Islet precursor cell (in vitro differentiated cells): ENCODE measurements at regions not wholly inside any gene's neighbourhood (a gene's known extent, or its start where the extent isn't known, plus 50 kb on each side); places are given as distances from the start of the nearest gene placed in this dataset.

Experiments used
- DNase-seq: peaks from one replicate; pipeline ENCODE4 v3.0.0-alpha.2; 2018

- DNase-seq, result no peak
These were observed 160.0 kb downstream of the CBLN1 start for GRCh38 chr16:49121636-49122035.

- no peak for DNase-seq
These were observed 161.0 kb downstream of the CBLN1 start for GRCh38 chr16:49120631-49121030.

GRCh38 chr16:49116873-49117272 is 164.8 kb downstream of the CBLN1 start:
- DNase-seq, result peak; percentile 59

- no peak for DNase-seq
These were observed 165.7 kb downstream of the CBLN1 start for GRCh38 chr16:49115956-49116355.

- peak; percentile 60 for DNase-seq
These were observed 168.9 kb downstream of the CBLN1 start for GRCh38 chr16:49112754-49113153.

GRCh38 chr16:49111351-49111750 is 170.3 kb downstream of the CBLN1 start:
- DNase-seq, result no peak

GRCh38 chr16:49108611-49109010 is 173.0 kb downstream of the CBLN1 start:
- no peak for DNase-seq

GRCh38 chr16:49103298-49103697 is 178.3 kb downstream of the CBLN1 start:
- DNase-seq, result no peak

GRCh38 chr16:49101997-49102396 is 179.6 kb downstream of the CBLN1 start:
- DNase-seq, result no peak

- no peak for DNase-seq
These were observed 181.3 kb downstream of the CBLN1 start for GRCh38 chr16:49100366-49100765.

GRCh38 chr16:49097964-49098363 is 183.7 kb downstream of the CBLN1 start:
- DNase-seq, result no peak

GRCh38 chr16:49096176-49096945 is 185.3 kb downstream of the CBLN1 start:
- DNase-seq, result no peak

- no peak for DNase-seq
These were observed 186.1 kb downstream of the CBLN1 start for GRCh38 chr16:49095539-49095938.

GRCh38 chr16:49094471-49094870 is 187.2 kb downstream of the CBLN1 start:
- no peak for DNase-seq

- DNase-seq, result no peak
These were observed 187.7 kb downstream of the CBLN1 start for GRCh38 chr16:49093939-49094338.

- DNase-seq, result peak; percentile 70
These were observed 188.9 kb downstream of the CBLN1 start for GRCh38 chr16:49092704-49093103.

- no peak for DNase-seq
These were observed 192.1 kb downstream of the CBLN1 start for GRCh38 chr16:49089533-49089932.

GRCh38 chr16:49089039-49089438 is 192.6 kb downstream of the CBLN1 start:
- DNase-seq, result no peak

- no peak for DNase-seq
These were observed 196.0 kb downstream of the CBLN1 start for GRCh38 chr16:49085686-49086085.

GRCh38 chr16:49084628-49085390 is 196.8 kb downstream of the CBLN1 start:
- DNase-seq, result no peak

GRCh38 chr16:49081554-49081953 is 200.1 kb downstream of the CBLN1 start:
- no peak for DNase-seq

GRCh38 chr16:49081086-49081485 is 200.6 kb downstream of the CBLN1 start:
- no peak for DNase-seq

- no peak for DNase-seq
These were observed 203.1 kb downstream of the CBLN1 start for GRCh38 chr16:49078571-49078970.

- DNase-seq, result no peak
These were observed 203.5 kb downstream of the CBLN1 start for GRCh38 chr16:49078104-49078503.
